Stimulated activated CD4-positive, alpha-beta T cell treated with anti-CD3 and anti-CD28 coated beads, Interleukin-4, amount 100 ng/mL, for 4 hours (primary cell): ENCODE measurements at regions not wholly inside any gene's neighbourhood (a gene's known extent, or its start where the extent isn't known, plus 50 kb on each side); places are given as distances from the start of the nearest gene placed in this dataset.
"Not testable (repeated sequence)": the region's sequence is repeated elsewhere in the genome, so short reads cannot be mapped to it uniquely, and the experiment has no call there.

Experiments used
- DNase-seq, 2 experiments: peaks; one replicate each; pipeline ENCODE4 v3.0.0-alpha.2; 2020

DNA sequence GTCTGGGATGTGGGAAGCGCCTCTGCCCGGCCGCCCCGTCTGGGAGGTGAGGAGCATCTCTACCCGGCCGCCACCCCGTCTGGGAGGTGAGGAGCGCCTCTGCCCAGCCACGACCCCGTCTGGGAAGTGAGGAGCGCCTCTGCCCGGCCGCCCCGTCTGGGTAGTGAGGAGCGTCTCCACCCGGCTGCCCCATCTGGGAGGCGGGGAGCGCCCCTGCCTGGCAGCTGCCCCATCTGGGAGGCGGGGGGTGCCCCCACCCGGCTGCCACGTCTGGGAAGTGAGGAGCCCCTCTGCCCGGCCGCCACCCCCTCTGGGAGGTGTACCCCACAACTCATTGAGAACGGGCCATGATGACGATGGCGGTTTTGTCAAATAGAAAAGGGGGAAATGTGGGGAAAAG lies 288.3 kb downstream of the SPRY1 start:
- DNase-seq, result not testable (repeated sequence)

DNA sequence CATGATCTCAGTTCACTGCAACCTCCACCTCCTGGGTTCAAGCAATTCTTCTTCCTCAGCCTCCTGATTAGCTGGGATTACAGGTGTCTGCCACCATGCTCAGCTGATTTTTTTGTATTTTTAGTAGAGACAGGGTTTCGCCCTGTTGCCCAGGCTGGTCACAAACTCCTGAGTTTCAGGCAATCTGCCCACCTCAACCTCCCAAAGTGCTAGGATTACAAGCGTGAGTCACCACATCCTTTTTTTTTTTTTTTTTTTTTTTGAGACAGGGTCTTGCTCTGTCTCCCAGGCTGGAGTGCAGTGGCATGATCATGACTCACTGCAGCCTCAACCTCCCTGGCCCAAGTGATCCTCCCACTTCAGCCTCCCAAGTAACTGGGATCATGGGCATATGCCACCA lies 298.9 kb downstream of the SPRY1 start:
- not testable (repeated sequence) for DNase-seq

DNA sequence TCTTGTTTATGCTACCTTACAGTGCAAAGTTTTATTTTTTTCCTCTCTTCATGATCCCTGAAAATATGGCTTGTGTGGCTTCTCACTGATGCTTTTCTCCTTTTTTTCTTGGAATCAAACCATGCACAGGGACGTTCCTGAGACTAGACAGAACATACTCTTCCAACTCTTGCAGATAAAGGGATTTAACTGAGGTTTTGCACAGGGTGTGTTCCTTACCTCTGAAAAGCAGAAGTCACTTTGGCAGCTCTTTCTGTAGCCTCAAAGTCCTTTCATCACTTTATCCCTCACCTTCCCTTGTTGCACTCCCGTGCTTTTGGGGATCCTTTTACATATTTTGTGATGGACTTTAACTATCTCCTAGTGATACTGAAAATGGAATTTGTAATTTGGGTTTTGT lies 300.1 kb downstream of the SPRY1 start:
- no peak for DNase-seq

DNA sequence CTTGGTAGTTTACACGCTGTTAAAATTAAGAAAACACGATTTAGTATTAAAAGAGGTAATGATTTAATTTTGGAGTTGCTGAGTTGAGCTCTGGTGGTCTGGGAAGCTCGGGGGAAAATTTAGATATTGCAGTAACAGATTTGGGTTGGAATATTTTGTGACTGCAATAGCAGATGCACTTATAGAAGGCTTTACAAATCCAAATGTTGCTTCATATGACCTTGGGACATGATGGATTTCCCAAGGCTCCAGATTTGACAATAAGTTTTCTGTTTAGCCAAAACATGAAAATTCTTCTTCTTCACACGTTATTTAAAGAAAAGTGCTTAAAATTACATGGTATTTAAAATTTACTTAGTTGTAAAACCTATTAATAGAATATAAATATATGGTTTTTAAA lies 302.0 kb downstream of the SPRY1 start:
- no peak for DNase-seq

DNA sequence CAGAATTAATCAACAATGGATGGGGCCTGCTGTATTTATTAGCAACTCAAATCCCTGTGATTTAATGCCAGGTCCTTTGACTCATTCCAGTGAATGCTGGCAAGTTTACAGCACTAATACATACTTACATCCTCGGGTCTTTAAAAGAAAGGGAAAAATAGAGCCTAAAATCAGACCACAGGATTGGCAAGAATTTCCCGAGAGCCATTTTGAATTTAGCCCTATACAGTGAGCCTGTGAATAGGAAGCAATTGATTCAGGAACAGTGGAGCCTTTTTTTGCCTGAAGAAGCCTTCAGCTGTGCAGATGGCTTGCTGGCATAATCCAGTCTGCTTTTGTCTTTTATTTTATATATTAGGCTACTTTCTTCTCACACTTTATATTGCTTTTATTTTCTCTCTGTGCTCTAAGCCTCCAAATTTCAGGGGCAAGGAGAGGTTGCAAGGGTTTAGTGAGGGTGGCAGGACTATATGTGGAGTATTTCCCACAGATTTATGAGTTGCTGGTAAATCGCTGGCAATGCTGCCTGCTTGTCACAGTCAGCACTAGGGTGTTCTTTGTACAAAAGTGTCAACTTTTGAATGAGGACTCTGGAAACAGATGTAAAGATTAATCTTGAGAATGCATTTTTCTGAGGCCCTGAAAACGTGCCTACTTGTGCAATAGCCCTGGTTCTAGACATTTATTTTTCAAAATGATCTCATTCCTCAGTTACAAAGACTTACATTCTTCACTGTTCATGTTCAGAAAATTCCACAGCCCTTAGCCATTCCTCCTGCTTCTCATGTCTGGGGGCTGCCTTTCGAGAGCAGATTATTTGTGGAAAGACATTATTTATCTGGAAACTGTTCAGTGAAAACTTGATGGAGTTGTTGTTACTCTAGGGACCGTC lies 303.5 kb downstream of the SPRY1 start:
- no peak for DNase-seq

DNA sequence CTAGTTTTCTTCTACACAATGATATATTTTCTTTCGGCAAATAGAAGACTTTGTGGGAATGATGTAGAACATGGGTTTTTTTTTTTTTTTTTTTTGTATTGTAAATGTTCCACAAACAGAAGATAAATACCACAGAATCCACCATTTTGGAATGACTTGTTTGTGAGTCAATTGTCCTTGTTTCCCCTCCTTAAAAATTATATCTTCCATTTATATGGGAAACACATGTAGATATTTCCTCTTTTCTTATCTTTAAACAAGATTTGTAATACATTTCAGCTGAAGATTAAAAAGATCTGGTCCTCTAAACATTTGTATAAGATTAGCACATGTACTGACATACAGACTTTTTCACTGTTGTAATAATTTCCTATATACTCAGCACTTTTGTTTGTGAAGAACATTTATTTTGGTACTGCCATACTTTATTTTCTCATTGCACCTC lies 304.6 kb downstream of the SPRY1 start:
- no peak for DNase-seq

DNA sequence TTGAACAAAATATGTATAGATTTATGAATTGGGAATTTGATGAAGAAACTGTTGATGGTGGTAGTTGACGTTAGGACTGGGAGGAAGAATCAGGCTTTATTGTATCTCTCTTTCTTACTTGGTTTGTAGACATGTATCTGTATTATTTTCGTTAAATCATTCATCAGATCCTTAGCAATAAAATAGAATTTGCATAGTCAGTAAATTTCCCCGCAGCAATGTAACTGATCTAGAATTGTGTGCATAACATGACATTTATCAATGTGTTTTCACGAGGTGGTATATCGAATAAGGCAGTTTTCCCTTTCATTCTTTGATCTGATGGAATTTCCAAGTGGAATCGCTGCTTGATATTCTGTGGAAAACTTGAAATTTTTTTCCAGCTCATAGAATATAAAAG lies 308.8 kb downstream of the SPRY1 start:
- no peak for DNase-seq

DNA sequence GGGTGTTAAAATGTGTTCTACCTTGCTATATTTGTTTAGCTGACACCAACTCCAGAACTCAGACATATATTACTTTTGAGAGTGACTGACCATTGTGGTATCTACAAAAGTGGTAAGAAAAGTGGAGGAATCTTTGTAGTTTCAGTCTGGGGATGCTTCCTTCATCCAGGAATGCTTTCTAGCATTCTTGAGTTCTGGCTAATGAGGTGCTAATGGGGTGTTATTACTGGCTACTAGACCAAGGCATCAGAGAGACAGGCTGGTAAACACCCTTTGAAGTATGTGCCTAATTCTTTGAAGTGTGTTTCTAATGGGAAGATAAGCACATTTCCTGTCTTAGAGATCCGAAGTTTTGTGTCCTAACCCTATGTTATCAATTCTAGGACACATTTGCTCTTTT lies 310.4 kb downstream of the SPRY1 start:
- DNase-seq, result no peak

DNA sequence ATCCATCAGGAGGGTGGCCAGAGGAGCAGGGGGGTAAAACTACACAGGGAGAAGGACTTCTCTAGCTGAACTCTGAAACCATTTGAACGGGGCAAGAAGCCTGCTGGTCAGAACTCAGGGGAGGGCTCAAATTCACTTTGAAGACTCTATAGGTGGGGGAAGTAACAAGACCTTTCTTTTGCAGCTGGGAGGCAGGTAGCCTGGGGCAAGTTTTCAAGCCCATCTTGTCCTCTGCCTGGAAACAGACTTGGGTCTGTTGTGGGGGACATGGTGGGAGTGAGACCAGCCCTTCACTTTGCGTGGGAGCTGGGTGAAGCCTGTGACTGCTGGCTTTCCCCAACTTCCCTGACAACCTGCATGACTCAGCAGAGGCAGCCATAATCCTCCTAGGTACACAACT lies 312.3 kb downstream of the SPRY1 start:
- DNase-seq, result no peak

DNA sequence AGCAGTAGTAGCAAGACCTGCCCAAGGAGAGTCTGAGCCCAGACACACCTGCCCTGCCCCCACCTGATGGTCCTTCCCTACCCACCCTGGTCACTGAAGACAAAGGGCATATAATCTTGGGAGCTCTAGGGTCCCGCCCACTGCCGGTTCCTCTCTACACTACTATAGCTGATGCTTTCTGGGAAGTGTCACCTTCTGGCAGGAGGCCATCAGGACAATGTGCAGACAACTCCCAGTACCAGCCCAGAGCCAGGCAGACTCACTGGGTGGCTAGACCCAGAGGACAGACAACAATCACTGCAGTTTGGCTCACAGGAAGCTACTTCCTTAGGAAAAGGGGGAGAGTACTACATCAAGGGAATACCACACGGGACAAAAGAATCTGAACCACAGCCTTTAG lies 312.7 kb downstream of the SPRY1 start:
- DNase-seq, result no peak

DNA sequence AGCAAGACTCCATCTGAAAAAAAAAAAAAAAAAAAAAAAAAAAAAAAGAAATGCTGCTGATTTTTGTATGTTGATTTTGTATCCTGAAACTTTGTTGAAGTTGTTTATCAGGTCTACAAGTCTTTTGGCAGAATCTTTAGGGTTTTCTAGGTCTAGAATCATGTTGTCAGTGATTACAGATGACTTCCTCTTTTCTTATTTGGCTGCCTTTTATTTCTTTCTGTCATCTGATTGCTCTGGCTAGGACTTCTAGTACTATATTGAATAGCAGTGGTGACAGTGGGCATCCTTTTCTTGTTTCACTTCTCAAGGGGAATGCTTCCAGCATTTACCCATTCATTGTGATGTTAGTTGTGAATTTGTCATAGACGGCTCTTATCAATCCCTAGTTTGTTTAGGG lies 334.4 kb downstream of the SPRY1 start:
- DNase-seq, result no peak

DNA sequence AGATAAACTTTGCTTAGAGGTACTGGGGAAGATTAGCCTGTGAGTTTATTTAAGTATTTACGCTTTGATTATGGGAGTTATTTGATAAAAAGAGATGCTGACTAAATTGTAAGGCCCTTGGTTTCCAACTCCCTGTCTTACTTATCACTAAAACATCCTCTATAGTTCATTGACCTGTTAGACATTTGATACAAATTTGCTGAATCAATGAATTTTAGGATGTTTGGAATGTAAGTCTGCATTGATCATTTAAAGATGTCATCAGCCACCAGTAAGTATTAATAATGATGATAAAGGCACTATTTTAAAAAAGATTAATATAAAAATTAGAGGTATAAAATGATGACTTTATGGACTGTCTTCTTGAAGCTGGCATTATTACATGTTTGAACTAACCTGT lies 340.6 kb downstream of the SPRY1 start:
- no peak for DNase-seq

DNA sequence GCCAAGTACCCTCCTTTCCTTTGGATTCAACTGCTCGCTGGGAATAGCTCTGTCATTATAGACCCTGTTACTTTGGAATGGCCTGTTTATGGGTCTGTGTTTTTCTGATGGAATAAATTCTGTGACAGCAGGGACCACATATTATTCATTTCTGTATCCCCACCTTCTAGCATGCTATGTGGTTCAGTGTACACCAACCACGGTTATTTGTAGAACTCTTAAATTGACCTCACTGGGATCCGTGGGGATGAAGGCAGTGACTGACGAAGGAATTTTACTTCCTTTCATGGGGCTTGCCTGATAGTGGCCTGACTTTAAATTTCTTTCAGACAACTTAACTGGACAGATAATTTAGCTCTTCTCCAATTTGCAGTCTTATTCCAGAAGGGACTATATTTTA lies 343.2 kb downstream of the SPRY1 start:
- DNase-seq, result no peak

DNA sequence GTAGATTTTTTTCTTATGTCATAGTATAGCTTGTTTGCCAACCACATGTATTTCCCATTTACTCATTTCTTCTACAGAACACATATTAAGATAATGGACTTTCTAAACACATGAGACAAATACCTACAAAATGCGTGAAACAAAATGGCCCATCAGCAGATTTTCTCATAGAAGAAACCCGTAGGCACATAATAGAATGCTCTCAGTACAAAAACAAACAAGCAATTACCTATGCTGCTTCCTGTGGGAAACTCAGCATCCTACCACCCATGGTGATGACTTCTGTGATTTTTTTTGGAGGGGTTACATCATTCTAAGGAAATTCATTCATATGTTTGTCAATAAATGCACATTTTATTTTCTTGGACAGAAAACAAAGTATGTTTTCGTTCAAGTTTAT lies 343.6 kb downstream of the SPRY1 start:
- no peak for DNase-seq

DNA sequence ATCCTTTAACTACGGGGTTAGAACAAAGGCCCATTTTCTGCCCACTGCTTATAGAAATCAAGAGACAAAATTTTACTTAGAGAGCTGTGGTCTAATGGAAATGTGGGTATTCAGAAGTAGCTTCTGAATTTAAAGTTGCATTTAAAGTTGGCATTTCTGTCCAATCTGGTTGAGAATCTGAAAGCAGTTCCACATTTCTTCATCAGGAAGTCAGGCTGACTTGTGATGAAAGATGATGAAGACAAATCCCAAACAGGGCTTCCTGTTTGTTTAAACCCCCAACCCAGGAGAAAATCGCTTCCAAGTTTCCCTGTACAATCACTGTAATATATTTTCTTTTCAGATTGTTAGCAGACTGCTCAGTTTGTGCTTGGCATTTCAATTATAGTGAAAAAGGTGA lies 345.3 kb downstream of the SPRY1 start:
- DNase-seq, result no peak

DNA sequence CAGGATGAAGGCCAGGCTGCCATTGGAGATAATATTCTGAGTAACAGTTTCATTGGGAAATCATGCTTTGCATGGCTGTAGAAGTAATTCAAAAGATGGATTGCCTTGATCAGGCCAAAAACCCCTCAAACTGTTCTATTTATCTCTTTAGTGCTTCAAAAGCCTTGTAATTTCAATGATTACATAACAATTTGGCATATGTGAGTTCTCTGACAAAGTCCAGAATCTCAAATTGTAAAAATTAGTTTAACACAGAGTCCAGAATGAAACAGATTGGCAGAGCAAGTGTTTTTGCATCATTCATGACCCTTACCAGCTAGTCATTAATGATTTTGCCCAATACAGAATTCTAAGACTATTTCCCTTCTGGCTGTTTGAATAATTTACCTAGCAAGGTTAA lies 347.3 kb downstream of the SPRY1 start:
- no peak for DNase-seq

DNA sequence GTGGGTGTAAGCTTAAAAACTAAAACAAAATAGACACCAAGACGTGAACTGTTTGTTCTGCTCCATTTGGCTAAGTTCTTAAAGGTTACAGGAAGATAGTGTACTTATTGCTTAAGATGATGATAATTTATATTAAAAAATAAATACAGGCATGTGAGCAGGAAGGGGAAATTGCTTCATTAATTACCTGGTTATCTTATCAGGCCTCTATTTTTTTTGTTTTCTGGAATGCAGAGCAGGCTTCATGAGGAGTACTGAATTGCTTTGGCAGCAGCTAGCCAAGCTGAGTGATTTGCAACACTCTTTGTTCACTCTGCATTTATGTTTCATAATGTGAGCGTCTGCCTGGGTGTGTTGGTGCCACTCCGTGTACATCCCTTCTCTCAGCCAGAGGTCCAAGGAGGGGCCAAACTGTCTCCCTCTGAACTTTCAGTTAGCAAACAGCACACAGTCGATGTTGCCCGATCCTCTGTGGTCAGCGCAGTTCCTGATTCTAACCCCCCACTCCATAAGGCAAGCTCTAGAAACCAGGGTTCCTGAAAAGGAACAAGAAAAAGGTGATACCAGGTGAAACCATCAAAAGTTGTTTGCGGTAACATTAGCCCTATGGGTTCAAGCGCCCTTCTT lies 348.2 kb downstream of the SPRY1 start:
- DNase-seq, result no peak

DNA sequence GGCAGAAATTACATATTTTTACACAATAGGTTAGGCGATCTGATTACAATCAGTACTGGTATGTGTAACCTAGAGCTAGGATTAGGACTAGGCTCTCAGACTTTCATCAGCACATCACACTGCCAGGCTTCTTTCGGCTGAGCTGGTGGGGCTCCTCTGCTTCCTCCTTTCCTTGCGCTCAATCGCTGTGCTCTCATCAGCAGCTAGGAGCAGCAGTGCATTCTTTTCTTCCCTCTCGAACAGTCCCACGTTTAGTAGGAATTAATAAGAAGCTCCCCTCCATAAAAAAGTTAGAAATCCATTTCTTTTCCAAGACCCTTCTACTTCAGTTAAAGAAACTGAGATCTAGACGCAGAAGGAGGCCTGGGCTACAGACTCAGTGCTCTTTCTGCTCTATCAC lies 350.4 kb downstream of the SPRY1 start:
- no peak for DNase-seq

DNA sequence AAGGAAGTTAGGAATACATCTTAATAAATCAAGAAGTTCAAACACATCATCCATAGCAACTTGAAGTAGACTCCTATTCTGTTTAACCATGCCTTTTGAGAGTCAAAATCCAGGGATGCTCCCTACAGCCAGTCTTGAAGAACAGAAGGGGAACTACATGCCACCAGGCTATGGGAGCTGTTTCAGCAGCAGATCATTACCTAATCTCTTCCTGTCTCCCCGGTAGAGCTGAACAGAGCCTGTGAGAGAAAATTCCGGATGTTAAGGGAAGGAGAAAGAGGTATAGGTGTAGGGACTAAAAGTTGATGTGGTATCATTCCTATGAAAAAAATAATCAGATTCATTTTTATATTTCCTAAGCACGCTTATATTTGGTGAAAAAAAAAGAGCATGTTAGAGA lies 352.2 kb downstream of the SPRY1 start:
- DNase-seq, result no peak

DNA sequence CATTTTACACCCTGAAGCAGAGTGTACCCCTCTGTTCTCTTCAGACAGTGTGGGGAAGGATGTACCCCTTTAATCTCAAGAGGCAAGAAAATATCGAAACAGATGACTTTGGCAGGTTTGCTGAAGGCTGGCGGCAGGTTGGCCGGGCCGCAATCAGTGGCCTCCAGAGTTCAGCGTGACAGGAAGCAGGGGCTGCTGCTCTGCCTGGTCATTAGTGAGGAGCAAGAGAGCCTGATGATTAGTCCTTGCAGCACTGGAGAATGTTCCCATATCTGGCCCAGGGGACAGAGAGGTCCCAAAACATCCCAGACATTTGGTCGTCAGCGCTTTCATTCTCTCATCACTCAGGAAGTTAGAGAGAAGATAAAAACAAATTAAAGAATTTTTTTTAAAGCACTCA lies 352.8 kb downstream of the SPRY1 start:
- no peak for DNase-seq

DNA sequence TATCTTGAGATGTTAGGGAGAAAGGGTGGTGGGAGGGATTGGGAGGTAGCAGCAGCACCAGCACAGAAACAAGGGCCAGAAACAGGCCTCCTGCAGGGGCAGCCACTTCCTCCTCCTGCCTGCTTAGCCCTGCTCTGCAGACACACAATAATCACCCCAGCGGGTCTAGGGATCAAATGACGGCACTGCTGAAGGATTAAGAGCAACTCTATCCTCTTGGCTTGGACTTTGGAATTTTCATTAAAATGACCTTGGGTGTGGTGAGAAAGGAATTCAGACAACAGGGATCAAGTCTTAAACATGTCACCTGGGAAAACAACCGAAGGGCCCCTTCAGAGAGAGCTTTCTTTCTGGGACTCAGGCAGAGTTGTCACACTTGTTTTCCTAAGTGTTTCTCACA lies 353.4 kb downstream of the SPRY1 start:
- DNase-seq, result no peak

DNA sequence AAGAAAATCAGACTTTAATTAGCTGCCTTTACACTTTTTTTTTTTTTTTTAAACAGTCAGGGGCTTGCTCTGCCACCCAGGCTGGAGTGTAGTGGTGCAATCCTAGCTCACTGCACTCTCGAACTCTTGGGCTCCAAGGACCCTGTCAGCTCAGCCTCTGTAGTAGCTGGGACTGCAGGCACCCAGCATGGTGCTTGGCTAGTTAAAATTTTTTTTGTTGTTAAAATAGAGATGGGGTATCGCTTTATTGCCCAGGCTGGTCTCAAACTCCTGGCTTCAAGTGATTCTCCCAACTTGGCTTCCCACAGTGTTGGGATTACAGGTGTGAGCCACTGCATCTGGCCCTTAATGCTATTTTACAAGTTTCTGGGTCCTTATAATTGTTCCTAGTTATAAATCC lies 359.1 kb downstream of the SPRY1 start:
- DNase-seq, result no peak

DNA sequence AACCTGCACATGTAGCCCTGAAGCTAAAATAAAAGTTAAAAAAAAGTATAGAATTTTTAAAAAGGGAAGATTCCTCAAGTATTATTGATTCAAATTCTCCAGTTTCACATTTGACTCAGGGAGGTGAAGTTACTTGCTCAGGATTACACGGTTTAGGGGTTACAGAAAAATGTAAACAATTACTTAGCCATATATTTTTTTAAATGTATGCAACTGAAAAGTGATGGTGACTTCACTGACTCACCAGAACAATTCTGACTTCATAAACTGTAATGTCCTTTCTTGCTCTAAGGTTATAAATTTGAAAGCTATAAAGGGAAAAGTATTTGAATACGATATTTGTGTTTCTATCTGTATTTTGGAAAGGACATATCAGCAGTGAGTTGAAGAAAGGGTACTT lies 371.2 kb downstream of the SPRY1 start:
- no peak for DNase-seq

DNA sequence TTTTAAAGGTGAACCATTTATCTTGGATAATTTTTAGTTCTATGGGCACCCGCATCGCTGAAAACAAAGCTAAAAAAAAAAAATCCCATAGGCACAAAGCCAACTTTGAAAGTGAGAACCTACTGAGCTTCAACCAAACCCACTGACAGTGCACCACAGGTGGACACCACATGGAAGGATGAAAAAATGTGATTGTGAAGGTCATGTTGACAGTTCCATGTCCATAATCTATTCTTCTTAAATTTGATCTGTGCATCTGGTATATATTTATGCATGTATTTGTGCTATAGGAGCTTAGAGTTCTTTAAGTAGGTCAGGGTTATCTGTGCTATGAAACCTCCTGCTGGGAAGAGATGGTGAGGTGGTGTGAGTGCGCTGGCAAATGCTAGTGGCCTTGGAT lies 374.3 kb downstream of the SPRY1 start:
- no peak for DNase-seq

DNA sequence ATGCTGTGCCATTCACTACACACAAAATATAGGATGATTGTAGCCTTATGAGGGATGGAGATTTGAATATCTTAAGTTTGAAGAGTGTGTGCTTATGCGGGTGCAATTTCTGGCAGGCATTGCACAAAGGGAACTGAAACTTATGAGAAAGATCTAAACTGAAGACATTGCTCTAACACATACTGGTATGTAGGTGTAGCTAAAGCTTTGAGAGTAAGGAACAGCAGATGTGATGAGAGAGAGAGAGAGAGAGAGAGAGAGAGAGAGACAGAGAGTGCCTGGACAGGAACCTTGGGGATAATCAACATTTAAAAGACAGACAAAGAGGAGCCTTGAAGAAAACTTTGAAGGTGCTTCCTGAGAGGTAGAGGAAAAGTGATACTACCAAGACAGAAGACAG lies 379.7 kb downstream of the SPRY1 start:
- no peak for DNase-seq
